Activated naive CD4-positive, alpha-beta T cell treated with Interleukin-2 at 50 U/mL for 16 hours (primary cell): ENCODE measurements at regions not wholly inside any gene's neighbourhood (a gene's known extent, or its start where the extent isn't known, plus 50 kb on each side); places are given as distances from the start of the nearest gene placed in this dataset.

Experiments
- DNase-seq: peaks from one replicate; pipeline ENCODE4 v3.0.0-alpha.2; 2020

GRCh38 chr1:55635856-55636255, 420.7 kb upstream of the USP24 start:
- DNase-seq, result no peak

GRCh38 chr1:55634516-55634915, 419.4 kb upstream of the USP24 start:
- no peak for DNase-seq

- no peak for DNase-seq
Measured at GRCh38 chr1:55632906-55633305, 417.7 kb upstream of the USP24 start.

GRCh38 chr1:55632058-55632457, 416.9 kb upstream of the USP24 start:
- no peak for DNase-seq

GRCh38 chr1:55631509-55631908, 416.3 kb upstream of the USP24 start:
- DNase-seq, result no peak

- DNase-seq, result no peak
Measured at GRCh38 chr1:55626326-55626725, 411.2 kb upstream of the USP24 start.

GRCh38 chr1:55624766-55625165, 409.6 kb upstream of the USP24 start:
- no peak for DNase-seq

GRCh38 chr1:55623311-55623710, 408.1 kb upstream of the USP24 start:
- no peak for DNase-seq

- no peak for DNase-seq
Measured at GRCh38 chr1:55622074-55622473, 406.9 kb upstream of the USP24 start.

GRCh38 chr1:55618199-55618598, 403.0 kb upstream of the USP24 start:
- DNase-seq, result no peak

GRCh38 chr1:55617288-55617982, 402.3 kb upstream of the USP24 start:
- DNase-seq, result no peak

GRCh38 chr1:55612988-55613387, 397.8 kb upstream of the USP24 start:
- DNase-seq, result no peak

- no peak for DNase-seq
Measured at GRCh38 chr1:55611123-55611522, 396.0 kb upstream of the USP24 start.

- DNase-seq, result no peak
Measured at GRCh38 chr1:55610203-55610602, 395.0 kb upstream of the USP24 start.

- no peak for DNase-seq
Measured at GRCh38 chr1:55609630-55610029, 394.5 kb upstream of the USP24 start.

GRCh38 chr1:55605155-55605554, 390.0 kb upstream of the USP24 start:
- no peak for DNase-seq

- no peak for DNase-seq
Measured at GRCh38 chr1:55604749-55605148, 389.6 kb upstream of the USP24 start.

GRCh38 chr1:55604179-55604578, 389.0 kb upstream of the USP24 start:
- DNase-seq, result no peak

GRCh38 chr1:55600242-55600641, 385.1 kb upstream of the USP24 start:
- no peak for DNase-seq

GRCh38 chr1:55597910-55598309, 382.7 kb upstream of the USP24 start:
- DNase-seq, result no peak

GRCh38 chr1:55594701-55595100, 379.5 kb upstream of the USP24 start:
- no peak for DNase-seq

GRCh38 chr1:55593298-55593697, 378.1 kb upstream of the USP24 start:
- no peak for DNase-seq

GRCh38 chr1:55592122-55592521, 377.0 kb upstream of the USP24 start:
- DNase-seq, result no peak

GRCh38 chr1:55589671-55590297, 374.6 kb upstream of the USP24 start:
- DNase-seq, result no peak

- no peak for DNase-seq
Measured at GRCh38 chr1:55588309-55588708, 373.1 kb upstream of the USP24 start.
